Stimulated activated CD4-positive, alpha-beta T cell treated with anti-CD3 and anti-CD28 coated beads, Interleukin-4, amount 100 ng/mL, for 1 hour (primary cell): ENCODE measurements at regions not wholly inside any gene's neighbourhood (a gene's known extent, or its start where the extent isn't known, plus 50 kb on each side); places are given as distances from the start of the nearest gene placed in this dataset.

ENCODE experiments used
- DNase-seq: peaks from one replicate; pipeline ENCODE4 v3.0.0-alpha.2; 2020

DNA sequence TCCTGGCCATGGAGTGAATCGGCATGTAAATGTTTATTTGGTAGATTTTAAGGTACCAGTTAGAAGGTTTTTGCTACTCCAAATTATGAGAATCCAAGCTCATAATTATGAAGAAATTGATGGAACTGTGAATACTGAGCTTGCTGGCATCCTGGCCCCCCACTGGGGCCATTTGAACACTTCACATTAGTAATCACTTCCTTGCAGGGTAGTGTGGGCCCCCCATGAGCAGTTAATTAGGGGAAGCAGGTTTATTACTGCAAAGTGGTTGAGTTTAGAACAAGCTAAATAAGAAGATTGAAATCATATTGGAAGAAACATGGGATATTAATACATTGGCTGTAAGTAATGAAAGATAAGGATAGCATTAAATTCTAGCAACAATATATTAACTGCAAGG is 86.7 kb downstream of the S1PR1 start:
- DNase-seq, result no peak

DNA sequence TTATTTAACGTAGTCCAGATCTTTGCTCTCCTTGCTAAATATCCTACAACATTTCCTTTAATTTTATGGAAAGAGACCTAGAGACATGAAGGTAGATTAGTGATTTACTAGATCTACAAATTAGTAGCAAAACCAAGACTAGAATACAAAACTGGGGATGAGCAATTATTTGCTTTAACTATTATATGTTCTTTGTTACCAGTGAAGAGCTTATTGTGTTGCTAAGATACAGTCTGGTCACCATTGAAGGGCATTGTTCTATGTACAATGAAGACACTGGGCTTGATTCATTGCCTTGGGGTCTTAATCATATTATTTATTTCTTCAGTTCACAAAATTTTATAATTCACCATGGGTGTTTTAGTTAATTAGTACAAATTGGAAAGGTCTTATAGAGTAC is 88.3 kb downstream of the S1PR1 start:
- DNase-seq, result no peak

DNA sequence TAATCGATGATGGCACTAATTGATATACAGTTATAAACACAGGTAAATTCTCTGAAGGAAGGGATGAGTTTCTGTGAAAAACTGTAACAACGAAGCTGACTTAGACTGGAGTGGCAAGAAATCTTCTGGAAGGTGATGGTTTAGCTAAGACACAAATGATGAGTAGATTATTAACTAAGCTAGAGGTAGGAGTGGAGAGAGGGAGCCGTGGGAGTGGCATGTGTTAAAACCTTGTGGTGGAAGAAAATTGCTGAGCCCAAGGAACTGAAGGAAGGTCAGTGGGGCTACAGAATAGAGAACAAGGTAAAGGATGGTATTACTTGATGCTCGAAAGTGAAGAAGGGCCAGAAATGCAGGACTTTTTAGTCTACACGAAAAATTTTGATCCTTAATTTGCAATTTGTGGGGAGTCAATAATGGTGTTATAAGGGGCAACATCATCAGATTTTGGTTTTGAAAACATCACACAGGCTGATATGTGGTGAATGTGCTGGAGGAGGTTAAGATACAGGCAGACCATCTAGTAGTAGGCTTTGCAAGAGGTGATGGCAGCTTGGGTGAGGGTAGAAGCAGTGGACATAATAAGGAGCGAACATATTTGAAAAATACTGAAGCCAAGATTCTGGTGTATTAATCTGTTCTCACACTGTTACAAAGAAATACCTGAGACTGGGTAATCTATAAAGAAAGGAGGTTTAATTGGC is 93.8 kb downstream of the S1PR1 start:
- no peak for DNase-seq

DNA sequence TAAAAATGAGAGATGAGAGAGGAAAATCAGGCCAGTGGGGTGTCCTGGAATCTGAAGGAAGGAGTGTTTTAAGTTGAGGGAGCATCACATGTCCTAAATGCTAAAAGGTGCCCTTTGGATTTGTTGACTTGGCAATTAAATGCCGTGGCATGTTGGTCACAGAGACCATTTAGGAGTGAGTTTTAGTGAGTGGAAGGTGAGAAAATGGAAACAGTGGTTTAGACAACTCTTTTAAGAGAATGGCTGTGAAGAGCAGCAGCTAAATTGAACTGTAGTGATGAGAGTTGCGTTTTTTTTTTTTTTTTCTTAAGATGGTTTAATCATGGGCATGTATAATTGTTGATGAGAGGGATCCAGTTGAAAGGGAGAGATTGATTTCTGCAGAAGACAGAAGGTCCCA is 95.0 kb downstream of the S1PR1 start:
- no peak for DNase-seq

DNA sequence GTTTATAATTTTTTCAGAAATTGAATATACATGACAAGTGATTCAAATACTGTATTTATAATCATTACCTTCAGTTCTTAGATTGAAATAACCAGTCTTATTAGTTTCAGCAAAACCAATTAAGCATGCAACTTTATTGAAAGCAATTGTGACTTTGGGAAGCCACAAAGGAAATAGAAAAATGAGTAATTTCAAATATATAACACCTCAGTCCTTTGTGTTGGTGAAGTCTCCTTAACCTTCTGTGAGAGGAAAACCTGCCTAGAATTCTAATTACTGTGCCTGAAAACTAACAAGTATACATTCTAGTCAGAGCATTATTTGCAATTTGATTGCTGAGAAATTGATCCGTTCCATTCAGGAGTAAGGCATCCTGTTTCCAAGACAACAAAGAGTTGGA is 95.8 kb downstream of the S1PR1 start:
- no peak for DNase-seq

DNA sequence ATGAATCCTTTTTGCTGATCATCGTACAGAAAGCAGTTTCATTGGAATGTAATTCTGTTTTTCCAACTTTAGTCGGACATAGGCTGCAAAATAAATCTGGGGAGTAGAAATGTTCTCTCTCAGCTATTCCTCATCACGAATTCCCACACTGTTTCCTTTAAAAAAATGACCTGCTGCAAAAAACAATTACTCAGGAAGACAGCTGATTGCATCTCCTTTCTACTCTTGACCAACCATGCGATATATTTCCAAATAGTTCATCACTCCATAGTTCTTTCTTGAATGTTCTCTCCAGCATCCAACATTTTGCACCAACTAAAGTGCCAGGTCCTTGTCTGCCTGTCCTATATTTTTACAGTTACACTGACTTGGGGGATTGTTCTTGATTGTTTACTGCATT is 96.4 kb downstream of the S1PR1 start:
- DNase-seq, result no peak

DNA sequence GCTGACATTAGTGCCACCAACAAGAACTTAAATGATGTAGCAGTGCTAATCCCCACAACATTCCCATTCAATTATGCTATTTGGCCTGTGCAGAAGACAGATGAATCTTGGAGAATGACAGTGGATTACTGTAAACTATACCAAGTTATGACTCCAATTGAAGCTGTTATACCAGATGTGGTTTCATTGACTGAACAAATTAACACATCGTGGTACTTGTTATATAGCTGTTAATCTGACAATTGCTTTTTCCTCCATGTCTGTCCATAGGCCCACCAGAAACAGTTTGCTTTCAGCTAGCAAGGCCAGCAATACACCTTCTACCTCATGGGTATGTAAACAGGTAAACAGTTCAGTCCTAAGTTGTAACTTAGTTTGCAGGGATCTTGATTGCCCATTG is 101.1 kb downstream of the S1PR1 start:
- no peak for DNase-seq

DNA sequence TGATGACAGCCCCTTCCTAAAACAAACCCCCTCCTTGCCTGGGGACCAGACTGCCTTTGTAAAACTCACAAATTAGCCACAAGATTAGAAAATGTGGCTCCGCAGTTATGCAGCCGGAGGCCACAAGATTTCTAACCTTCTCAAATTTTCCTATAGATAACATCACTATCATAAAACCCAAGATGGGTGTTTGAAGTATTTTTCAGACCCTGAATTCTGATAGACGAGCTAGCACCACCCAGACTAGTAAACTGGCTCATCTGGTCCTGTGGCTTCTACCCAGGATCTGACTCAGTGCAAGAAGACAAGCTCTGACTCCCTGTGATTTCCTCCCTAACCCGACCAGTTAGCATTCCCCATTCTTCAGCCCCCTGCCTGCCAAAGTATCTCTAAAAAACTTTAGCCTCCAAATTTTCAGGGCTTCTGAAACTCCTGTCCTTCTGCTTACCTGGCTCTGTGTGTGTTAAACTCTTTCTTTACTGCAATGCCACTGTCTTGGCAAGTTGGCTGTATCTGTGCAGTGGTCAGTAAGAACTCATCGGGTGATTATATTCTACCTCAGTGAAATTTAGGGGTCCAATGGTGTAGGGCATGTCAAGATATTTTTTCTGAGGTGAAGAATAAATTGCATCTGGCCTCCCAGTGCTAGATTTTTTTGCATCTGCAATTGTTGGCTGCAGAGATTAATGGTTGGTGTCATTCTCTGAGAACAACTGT is 102.1 kb downstream of the S1PR1 start:
- DNase-seq, result no peak

DNA sequence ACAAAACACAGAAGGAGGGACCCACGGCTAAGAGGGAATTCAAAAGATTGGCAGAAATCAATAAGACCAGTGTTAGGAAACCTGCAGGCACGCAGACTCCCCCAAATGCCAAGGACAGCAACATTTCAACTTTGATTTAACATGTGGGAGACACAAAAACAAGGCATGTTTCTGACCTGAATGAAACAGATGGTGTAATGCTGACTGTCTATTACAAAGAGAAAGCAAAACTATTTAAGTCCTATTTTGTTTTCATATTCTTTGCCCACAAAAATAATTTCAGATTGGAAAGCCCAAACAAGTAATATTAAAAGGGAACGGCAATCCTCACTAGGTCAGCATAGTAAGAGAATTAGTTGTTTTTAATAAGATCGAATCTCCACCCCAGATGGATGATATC is 107.9 kb downstream of the S1PR1 start:
- DNase-seq, result no peak

DNA sequence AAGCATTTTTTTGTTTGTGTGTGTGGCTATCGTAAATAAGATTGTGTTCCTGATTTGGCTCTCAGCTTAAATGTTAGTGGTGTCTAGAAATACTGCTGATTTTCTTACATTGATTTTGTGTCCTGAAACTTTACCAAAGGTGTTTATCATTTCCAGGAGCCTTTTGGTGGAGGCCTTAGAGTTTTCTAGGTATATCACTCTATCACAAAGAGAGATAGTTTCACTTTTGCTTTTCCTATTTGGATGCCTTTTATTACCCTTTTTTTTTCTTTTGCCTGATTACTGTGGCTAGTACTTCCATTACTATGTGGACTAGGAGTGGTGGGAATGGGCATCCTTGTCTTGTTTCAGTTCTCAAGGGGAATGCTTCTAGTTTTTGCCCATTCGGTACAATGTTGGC is 109.6 kb downstream of the S1PR1 start:
- DNase-seq, result no peak

DNA sequence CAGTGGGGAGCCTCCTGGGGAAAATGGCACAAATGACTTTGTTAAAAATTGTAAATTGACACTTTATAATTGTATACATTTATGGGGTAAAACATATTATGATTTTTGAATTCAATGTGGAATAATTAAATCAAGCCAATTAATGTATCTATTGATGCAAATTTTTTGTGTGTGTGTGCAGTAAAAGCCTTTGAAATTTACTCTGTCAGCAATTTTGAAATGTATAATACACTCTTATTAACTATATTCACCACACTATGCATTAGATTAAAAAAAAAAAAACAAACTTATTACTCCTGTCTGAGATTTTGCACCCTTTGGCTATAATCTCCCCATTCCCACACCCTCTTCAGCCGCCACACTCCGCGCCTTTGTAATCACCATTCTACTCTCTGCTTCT is 119.2 kb downstream of the S1PR1 start:
- no peak for DNase-seq

DNA sequence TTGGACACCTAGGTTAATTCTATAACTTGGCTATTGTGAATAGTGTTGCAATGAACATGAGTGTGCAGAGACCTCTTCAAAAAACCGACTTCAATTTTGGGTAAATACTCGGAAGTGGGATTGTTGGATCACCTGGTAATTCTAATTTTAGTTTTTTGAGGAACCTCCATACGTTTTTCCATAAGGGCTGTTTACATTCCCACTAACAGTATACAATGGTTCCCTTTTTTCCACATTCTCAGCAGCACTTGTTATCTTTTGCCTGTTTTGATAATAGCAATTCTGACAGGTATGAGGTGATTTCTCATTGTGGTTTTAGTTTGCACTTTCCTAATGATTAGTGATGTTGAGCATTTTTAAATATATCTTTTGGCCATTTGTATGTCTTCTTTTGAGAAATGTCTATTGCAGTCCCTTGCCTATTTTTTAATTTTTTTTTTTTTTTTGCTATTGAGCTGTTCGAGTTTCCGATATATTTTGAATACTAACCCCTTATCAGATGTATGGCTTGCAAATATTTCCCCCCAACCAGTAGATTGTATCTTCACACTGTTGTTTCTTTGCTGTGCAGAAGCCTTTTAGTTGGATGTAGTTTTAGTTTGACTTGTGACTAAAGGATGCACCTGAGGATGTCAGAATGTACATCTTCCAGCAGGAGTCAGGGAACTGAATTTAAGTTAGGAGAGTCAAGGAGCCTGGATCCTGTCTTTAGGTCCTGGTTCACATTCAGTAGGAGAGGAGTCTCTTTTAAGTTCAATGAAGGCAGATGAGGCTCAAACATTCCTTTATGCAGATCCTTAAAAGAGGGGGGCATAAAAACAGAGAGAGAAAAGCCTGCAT is 120.0 kb downstream of the S1PR1 start:
- DNase-seq, result no peak

DNA sequence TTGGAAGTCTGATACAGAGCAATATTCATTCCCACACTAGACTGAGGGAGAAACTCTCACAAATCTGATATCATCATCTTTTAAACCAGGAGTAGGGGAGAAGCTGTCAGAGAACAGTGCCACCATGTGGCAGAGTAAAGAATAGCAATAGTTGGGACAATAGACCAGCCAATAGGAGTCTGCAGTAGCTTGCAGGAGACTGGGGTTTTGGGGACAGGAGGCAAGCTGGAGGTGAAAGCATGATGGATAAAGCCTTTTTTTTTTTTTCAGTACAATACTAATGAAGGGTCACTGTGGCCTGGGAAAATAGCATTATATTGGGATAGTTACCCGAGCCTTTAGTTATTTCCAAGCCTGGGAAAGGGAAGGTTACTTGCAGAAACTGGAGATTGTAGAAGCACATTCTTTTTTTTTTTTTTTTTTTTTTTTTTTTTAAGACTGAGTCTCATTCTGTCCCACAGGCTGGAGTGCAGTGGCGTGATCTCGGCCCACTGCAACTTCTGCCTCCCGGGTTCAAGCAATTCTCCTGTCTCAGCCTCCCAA is 120.7 kb downstream of the S1PR1 start:
- DNase-seq, result peak; percentile 42

DNA sequence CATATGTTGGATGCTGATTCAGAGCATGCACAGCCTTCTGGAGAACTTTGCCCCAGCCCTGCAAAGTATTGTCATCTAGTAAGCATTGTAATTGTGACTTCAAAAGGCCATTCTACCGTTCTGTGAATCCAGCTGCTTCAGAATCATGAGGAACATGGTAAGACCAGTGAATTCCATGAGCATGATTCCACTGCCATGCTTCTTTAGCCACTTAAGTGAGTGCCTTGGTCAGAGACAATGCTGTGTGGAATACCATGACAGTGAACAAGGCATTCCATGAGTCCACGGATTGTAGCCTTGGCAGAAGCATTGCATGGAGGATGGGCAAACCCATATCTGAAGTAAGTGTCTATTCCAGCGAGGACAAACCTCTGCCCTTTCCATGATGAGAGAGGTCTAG is 123.7 kb downstream of the S1PR1 start:
- DNase-seq, result no peak

DNA sequence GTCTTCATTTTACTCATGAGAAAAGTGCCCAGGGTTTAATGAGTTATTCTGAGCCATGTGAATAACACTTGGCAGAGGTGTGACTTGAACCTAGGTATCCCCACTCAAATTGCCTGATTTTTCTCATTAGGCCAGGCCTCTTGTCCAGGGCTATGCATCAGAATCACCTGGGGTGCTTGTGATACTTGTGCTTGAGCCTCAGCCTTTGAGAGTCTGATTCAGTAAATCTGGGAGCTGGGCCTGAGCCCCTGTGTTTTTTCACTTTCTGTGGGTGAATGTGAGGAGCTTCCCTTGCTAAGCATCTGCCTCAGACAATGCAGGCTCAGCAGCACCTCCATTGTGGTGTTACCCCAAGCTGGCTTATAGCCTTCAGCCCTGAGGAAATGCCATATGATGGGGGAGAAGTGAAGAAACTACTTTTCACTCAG is 127.1 kb downstream of the S1PR1 start:
- no peak for DNase-seq

DNA sequence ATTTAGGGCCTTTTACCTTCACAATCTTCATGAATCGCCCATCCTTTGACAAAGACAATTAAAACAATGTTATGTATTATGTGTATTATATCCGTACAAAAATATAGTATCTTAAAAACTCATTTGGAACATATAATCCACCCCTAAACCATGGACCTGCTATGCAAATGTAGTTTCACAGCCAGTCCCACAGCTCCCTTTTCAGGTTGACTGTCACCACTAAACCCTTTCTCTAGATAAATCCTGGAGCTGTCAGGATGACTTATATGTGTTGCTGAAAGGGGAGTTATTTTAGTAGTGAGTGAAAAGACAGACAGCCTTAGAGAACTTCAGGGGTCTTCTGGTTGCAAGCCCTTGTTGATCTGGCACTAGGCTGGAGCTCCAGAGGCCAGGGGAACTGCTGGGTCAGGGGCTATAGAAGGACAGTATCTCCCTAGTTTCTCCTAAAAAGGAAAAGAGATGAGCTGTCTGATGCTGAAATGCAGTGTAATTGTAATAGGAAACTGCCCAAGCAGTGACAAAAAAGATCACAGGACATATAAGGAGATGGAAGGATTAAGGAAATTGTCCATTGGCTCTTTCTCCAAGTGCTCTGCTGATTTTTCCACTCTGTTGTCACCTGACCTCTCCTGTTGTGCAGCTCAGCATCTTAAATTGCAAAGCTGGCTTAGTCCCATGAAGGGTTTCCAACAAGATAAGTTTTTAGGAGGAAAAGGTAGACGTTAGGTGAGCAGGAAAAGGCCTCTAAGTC is 127.7 kb downstream of the S1PR1 start:
- DNase-seq, result no peak

DNA sequence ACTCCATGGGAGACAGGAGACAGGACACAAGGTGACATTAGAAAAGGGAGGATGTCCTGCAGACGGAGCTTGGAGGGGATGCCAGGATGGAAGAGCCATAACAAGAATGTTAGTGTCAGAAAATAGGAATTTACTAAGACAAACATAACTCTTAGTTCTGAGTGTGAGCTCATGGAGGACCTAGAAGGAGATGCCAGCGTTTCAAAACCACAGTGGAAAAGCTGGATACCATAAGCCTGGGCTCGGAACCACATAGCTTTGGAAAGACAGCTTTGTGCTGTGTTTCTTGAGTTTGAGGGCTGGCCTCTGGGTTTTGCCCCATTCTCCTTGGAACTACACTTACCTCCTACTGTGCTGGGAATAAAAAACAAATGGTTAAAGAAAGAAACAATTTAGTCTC is 128.4 kb downstream of the S1PR1 start:
- DNase-seq, result no peak

DNA sequence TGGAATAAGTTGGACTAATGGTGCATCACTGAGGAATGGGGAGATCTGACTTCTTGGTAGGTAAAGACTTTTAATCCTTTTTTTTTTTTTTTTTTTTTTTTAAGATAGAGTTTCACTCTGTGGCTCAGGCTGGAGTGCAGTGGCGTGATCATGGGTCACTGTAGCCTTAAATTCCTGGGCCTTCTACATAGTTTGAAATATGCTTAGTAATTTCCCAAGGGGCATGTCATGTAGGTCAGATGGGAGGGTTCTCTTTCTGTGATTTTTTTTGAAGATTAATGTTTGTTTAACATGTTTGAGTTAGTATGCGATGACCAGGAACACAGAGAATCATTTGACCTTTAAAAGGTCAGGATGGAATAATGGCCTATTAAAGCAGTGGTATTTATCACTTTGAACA is 129.1 kb downstream of the S1PR1 start:
- DNase-seq, result no peak

DNA sequence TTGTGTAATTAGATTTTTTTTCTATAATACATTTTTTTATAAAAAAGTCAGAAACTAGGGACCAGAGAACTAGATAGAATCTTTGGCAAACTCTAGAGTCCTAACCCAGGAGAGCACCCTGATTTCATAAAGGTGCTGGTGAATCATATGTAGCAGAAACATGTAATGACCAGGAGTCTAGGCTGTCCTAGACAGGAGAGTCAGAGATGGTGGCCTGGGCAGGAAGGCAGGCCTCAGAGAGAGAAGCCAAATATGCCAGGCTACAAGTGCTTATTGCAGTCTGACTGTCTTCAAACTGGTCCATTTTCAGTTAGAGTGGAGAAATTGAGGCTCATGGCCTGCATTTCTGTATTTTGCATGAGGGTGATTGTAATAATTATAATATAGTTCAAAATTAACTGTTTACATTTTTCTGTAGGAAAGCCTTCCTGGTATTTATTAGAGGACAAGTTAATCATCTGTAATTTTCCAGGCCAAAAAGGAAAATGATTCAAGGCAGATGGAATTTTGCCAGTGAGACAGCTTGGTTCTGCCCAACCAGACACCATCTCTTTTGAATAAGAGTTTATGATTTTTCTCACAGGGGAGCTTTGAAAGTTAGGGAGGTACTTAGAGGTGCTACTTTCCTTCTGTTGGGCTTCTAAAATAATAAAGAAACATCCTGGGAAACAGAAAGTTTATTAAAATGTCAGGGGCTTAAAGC is 129.8 kb downstream of the S1PR1 start:
- no peak for DNase-seq

DNA sequence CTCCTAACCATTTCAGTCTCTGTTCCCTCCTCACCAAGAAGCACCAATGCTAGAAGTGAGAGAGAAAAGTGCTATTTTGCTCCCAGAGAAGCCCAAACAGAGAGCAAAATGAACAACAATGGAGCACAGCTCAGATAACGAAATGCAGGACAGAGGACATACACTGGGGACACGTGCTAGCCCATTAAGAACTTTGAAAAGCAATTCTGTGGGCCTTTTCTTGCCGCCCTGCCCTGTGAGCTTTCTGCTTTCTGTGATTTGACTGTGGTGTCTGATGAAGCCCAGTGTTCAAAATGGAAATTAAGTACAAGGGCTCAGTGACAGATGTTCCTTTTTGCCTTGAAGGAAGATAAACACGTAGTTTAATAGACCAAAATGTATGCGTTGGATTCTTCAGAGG is 130.8 kb downstream of the S1PR1 start:
- no peak for DNase-seq

DNA sequence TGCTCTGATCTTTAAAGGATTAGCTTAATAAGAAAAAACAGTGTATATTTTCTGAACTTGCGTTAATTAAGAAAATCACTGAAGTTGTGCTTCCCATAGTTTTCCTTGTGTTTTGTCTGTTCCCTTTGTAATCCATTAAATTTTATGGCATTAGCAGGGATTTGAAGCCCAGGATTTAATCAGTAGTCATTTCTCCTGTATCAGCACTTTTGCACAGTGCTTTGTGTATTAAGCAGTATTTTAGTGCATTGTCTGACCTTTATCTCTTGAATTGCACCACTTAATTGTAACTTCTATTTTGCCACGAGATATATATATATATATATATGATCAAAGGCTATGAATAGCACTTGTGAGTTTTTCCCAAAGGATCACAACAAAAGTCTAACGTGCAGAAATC is 133.7 kb downstream of the S1PR1 start:
- no peak for DNase-seq

DNA sequence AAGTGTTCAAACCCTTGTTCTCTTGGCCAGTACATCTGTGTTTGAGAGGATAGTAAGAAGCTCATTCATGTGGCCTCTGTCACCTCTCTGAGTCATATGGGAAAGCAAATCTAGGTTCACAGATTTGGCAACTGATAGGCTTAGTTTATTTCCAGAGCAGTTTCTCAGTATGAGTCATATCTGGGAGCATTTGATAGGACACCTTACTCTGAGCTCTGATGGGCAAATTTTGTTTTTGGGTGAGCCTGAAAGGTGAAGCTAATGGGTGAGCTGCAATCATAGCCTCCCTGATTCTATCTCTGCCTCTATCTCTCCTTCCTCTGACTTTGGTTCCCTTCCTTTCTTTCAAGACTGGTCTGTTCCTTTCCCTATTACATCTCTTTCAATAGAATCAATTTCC is 134.4 kb downstream of the S1PR1 start:
- DNase-seq, result no peak
